PC-3 (cell line): ENCODE measurements at regions not wholly inside any gene's neighbourhood (a gene's known extent, or its start where the extent isn't known, plus 50 kb on each side); places are given as distances from the start of the nearest gene placed in this dataset.

Experiments
- ATAC-seq: fragments of 200-7000 bp; cut with Tn5 transposase; 2 replicates; pipeline ENCODE4 v1.9.1; 2020; ENCODE audit warnings: mild to moderate bottlenecking, moderate library complexity
- BruUV-seq: library from RNA; stranded (reverse); fragments of 400-500 nt; replicated peaks from 2 replicates; lab custom pipeline; 2021; lab: Mats Ljungman, UMichigan
- CTCF ChIA-PET: fragments of 300-600 bp; sonication (Branson Sonifier 250); formaldehyde crosslinking; loops from one replicate; lab custom pipeline; 2022; ENCODE audit warnings: antibody characterized with exemption; lab: Charles Lee
- POLR2A ChIA-PET: fragments of 300-600 bp; sonication (Branson Sonifier 250); formaldehyde crosslinking; loops from one replicate; lab custom pipeline; 2022; ENCODE audit warnings: antibody characterized with exemption; ENCODE audit not compliant: unreplicated experiment; lab: Charles Lee
- DNase-seq: peaks from one replicate; pipeline ENCODE4 v3.0.0-alpha.2; 2015
- H2AFZ ChIP-seq: fragments of 300-600 bp; sonication (generic); 2 replicates; pipeline ENCODE4 v1.6.0; 2016; ENCODE audit warnings: antibody characterized with exemption, low read length
- H3F3A ChIP-seq: fragments of 300-600 bp; sonication (generic); one replicate; pipeline ENCODE4 v1.6.0; 2017; ENCODE audit warnings: antibody characterized with exemption, low read length, control low read depth, mild to moderate bottlenecking; ENCODE audit not compliant: unreplicated experiment
- H3K27ac ChIP-seq: fragments of 300-600 bp; sonication (generic); 2 replicates; pipeline ENCODE4 v1.5.1; 2016; ENCODE audit warnings: mild to moderate bottlenecking, low read length
- H3K27me3 ChIP-seq: fragments of 300-600 bp; sonication (generic); 2 replicates; pipeline ENCODE4 v1.6.1; 2016; ENCODE audit warnings: low read length, mixed read lengths
- H3K36me3 ChIP-seq: fragments of 300-600 bp; sonication (generic); 2 replicates; pipeline ENCODE4 v1.6.1; 2016; ENCODE audit warnings: low read depth, mixed run types, low read length, mixed read lengths
- H3K4me1 ChIP-seq: fragments of 300-600 bp; sonication (generic); 2 replicates; pipeline ENCODE4 v1.5.1; 2016; ENCODE audit warnings: low read length; ENCODE audit not compliant: insufficient read depth
- H3K4me2 ChIP-seq: fragments of 300-600 bp; sonication (generic); 2 replicates; pipeline ENCODE4 v1.6.0; 2016; ENCODE audit warnings: low read length
- H3K4me3 ChIP-seq: fragments of 300-600 bp; sonication (generic); 2 replicates; pipeline ENCODE4 v1.5.1; 2016; ENCODE audit warnings: mild to moderate bottlenecking, low read length, mixed read lengths
- H3K79me2 ChIP-seq: fragments of 300-600 bp; sonication (generic); 2 replicates; pipeline ENCODE4 v1.6.1; 2017; ENCODE audit warnings: low read length, mixed read lengths
- H3K9ac ChIP-seq: fragments of 300-600 bp; sonication (generic); 2 replicates; pipeline ENCODE4 v1.6.0; 2016; ENCODE audit warnings: mild to moderate bottlenecking, low read length
- H3K9me2 ChIP-seq: fragments of 300-600 bp; sonication (generic); replicated peaks from 2 replicates; pipeline ENCODE4 v1.6.1; 2016; ENCODE audit warnings: mixed run types, low read length, mixed read lengths
- H3K9me3 ChIP-seq: fragments of 300-600 bp; sonication (generic); 2 replicates; pipeline ENCODE4 v1.6.1; 2016; ENCODE audit warnings: low read length, mixed read lengths
- H4K20me1 ChIP-seq: fragments of 300-600 bp; sonication (generic); 2 replicates; pipeline ENCODE4 v1.6.1; 2016; ENCODE audit warnings: low read length, mixed read lengths
- CTCF ChIP-seq: fragments of 300-600 bp; sonication (generic); conservative IDR thresholded peaks from 2 replicates; pipeline ENCODE4 v1.5.1; 2017; ENCODE audit warnings: antibody characterized with exemption, low read depth, mild to moderate bottlenecking, low read length
- EZH2 ChIP-seq: fragments of 300-600 bp; sonication (generic); IDR thresholded peaks from one replicate; pipeline ENCODE4 v1.6.1; 2017; ENCODE audit warnings: antibody characterized with exemption, mild to moderate bottlenecking, low read length; ENCODE audit not compliant: unreplicated experiment
- EZH2phosphoT487 ChIP-seq: fragments of 300-600 bp; sonication (generic); IDR thresholded peaks from 2 replicates; pipeline ENCODE4 v1.6.1; 2018; ENCODE audit warnings: mild to moderate bottlenecking, antibody characterized with exemption, low read length, borderline replicate concordance
- intact Hi-C: fragments of 100-400 bp; cut with micrococcal nuclease; formaldehyde crosslinking; loops from 2 replicates; pipeline ENCODE4 v1.9.0; 2023

GRCh38 chr12:82089369-82090121 is 268.6 kb downstream of the CCDC59 start:
- DNase-seq (peak; percentile 69), ATAC-seq (peak; percentile 59)
- H3F3A ChIP-seq, result no peaks in the 10 kb centered on the region
- CTCF ChIA-PET, result no interaction called here
- H3K79me2 ChIP-seq, result no peaks in the 10 kb centered on the region
- no peaks in the 10 kb centered on the region for H3K36me3 ChIP-seq
- no peak overlapping the region for H3K27ac ChIP-seq
- H3K9me3 ChIP-seq, result peaks cover 7% of the 10 kb centered on the region; the same call in 1 of the 2 replicates
- H3K27me3 ChIP-seq, result no peaks in the 10 kb centered on the region
- intact Hi-C loops, result no loop called here
- H3K4me3 ChIP-seq, result no peak overlapping the region
- TF ChIP-seq EZH2, result no peak
- TF ChIP-seq EZH2phosphoT487, result no peak
- TF ChIP-seq CTCF, result no peak
- H3K4me2 ChIP-seq, result peak overlapping the region; percentile 38
- no peaks in the 10 kb centered on the region for H3K9me2 ChIP-seq
- H4K20me1 ChIP-seq, result no peaks in the 10 kb centered on the region
- H2AFZ ChIP-seq, result no peak overlapping the region
- H3K4me1 ChIP-seq, result peaks cover 6% of the 10 kb centered on the region; the same call in 1 of the 2 replicates
- no peak overlapping the region for H3K9ac ChIP-seq
- POLR2A ChIA-PET, result no interaction called here
- BruUV-seq, result no TSS peak

GRCh38 chr12:82082501-82082900 is 275.7 kb downstream of the CCDC59 start:
- intact Hi-C loops, result no loop called here
- no peak overlapping the region for H2AFZ ChIP-seq
- H3K4me2 ChIP-seq, result no peak overlapping the region
- H3K36me3 ChIP-seq, result no peaks in the 10 kb centered on the region
- H3K4me1 ChIP-seq, result no peaks in the 10 kb centered on the region
- H3K9me3 ChIP-seq, result peaks cover 7% of the 10 kb centered on the region
- no peaks in the 10 kb centered on the region for H3K9me2 ChIP-seq
- ChIA-PET POLR2A (no interaction called here), CTCF (no interaction called here)
- H3K27ac ChIP-seq, result no peak overlapping the region
- no peaks in the 10 kb centered on the region for H4K20me1 ChIP-seq
- no peaks in the 10 kb centered on the region for H3F3A ChIP-seq
- ATAC-seq, result no peak
- no peak for DNase-seq
- no peak overlapping the region for H3K4me3 ChIP-seq
- no peaks in the 10 kb centered on the region for H3K79me2 ChIP-seq
- no peak overlapping the region for H3K9ac ChIP-seq
- no peaks in the 10 kb centered on the region for H3K27me3 ChIP-seq
- TF ChIP-seq EZH2phosphoT487 (no peak), EZH2 (no peak)
- no TSS peak for BruUV-seq

GRCh38 chr12:82069931-82070514 is 288.2 kb downstream of the CCDC59 start:
- Histone ChIP-seq H3K36me3 (no peaks in the 10 kb centered on the region), H3K27me3 (no peaks in the 10 kb centered on the region), H3K9me3 (0 out of 2 replicates have a peak, but pooled peaks cover 4% of the 10 kb centered on the region), H3K9me2 (no peaks in the 10 kb centered on the region), H3F3A (no peaks in the 10 kb centered on the region), H4K20me1 (no peaks in the 10 kb centered on the region), H3K4me1 (no peaks in the 10 kb centered on the region), H2AFZ (no peak overlapping the region), H3K9ac (no peak overlapping the region), H3K27ac (no peak overlapping the region), H3K4me2 (no peak overlapping the region), H3K4me3 (no peak overlapping the region), H3K79me2 (no peaks in the 10 kb centered on the region)
- ChIA-PET CTCF (no interaction called here), POLR2A (no interaction called here)
- TF ChIP-seq CTCF (no peak), EZH2 (no peak), EZH2phosphoT487 (no peak)
- DNase-seq (no peak), ATAC-seq (no peak)
- no TSS peak for BruUV-seq
- intact Hi-C loops, result no loop called here
